Caco-2 (cell line): ENCODE measurements at regions not wholly inside any gene's neighbourhood (a gene's known extent, or its start where the extent isn't known, plus 50 kb on each side); places are given as distances from the start of the nearest gene placed in this dataset.

ENCODE experiments used
- BruUV-seq: library from RNA; stranded (reverse); fragments of 400-500 nt; replicated peaks from 2 replicates; lab custom pipeline; 2021; lab: Mats Ljungman, UMichigan
- CTCF ChIA-PET: fragments of 300-600 bp; sonication (Branson Sonifier 250); formaldehyde crosslinking; loops from one replicate; lab custom pipeline; 2022; ENCODE audit warnings: antibody characterized with exemption; lab: Charles Lee
- POLR2A ChIA-PET: fragments of 300-600 bp; sonication (Branson Sonifier 250); formaldehyde crosslinking; loops from one replicate; lab custom pipeline; 2022; ENCODE audit warnings: antibody characterized with exemption; lab: Charles Lee
- DNase-seq, 2 experiments: peaks; one replicate each; pipeline versions ENCODE4 v3.0.0 to v3.0.0-alpha.2; 2020 to 2022
- H3K27me3 ChIP-seq: replicated peaks from 2 replicates; pipeline ENCODE4 v1.6.0; 2011; ENCODE audit warnings: low read length; ENCODE audit not compliant: control insufficient read depth, insufficient read depth
- H3K36me3 ChIP-seq: 2 replicates; pipeline ENCODE4 v1.5.1; 2011; ENCODE audit warnings: low read length; ENCODE audit not compliant: control insufficient read depth, insufficient read depth
- H3K4me1 ChIP-seq: fragments of 250-450 bp; sonication (Bioruptor Pico); 2 replicates; pipeline ENCODE4 v1.5.1; 2020; ENCODE audit warnings: mild to moderate bottlenecking
- H3K4me3 ChIP-seq: 2 replicates; pipeline ENCODE4 v1.5.1; 2011; ENCODE audit warnings: low read depth, mild to moderate bottlenecking, control low read depth, low read length
- H3K9me3 ChIP-seq: fragments of 250-450 bp; sonication (Bioruptor Pico); 2 replicates; pipeline ENCODE4 v1.5.1; 2020; ENCODE audit warnings: mild to moderate bottlenecking, moderate library complexity
- H3K27ac Mint-ChIP-seq: one replicate; pipeline ENCODE4 v1.8.0; 2022; ENCODE audit warnings: mixed read lengths; ENCODE audit not compliant: unreplicated experiment
- H3K27me3 Mint-ChIP-seq: one replicate; pipeline ENCODE4 v1.8.0; 2022; ENCODE audit warnings: mixed read lengths; ENCODE audit not compliant: insufficient read depth, unreplicated experiment
- H3K36me3 Mint-ChIP-seq: one replicate; pipeline ENCODE4 v1.8.0; 2022; ENCODE audit warnings: mild to moderate bottlenecking, mixed read lengths; ENCODE audit not compliant: insufficient read depth, unreplicated experiment
- H3K4me1 Mint-ChIP-seq: one replicate; pipeline ENCODE4 v1.8.0; 2022; ENCODE audit warnings: low read depth, mixed read lengths; ENCODE audit not compliant: unreplicated experiment
- H3K4me3 Mint-ChIP-seq: one replicate; pipeline ENCODE4 v1.8.0; 2022; ENCODE audit warnings: mild to moderate bottlenecking, moderate library complexity, mixed read lengths; ENCODE audit not compliant: unreplicated experiment
- H3K9me3 Mint-ChIP-seq: one replicate; pipeline ENCODE4 v1.8.0; 2022; ENCODE audit warnings: mixed read lengths; ENCODE audit not compliant: unreplicated experiment
- CTCF ChIP-seq, 2 experiments: fragments of 200-600 bp in 1 of 2; IDR thresholded peaks; 1 replicate in 1 of 2; 2 replicates in 1 of 2; pipeline versions ENCODE4 v1.5.1 to v1.8.0; 2011 to 2022; ENCODE audit warnings: antibody characterized with exemption in 1 of 2, control low read depth in 1 of 2, inconsistent platforms in 1 of 2, low read depth in 1 of 2, low read length in 1 of 2, mild to moderate bottlenecking in 1 of 2, moderate library complexity in 1 of 2; ENCODE audit not compliant: insufficient read depth in 1 of 2, severe bottlenecking in 1 of 2, unreplicated experiment in 1 of 2
- intact Hi-C: fragments of 100-400 bp; cut with micrococcal nuclease; formaldehyde crosslinking; loops from one replicate; pipeline ENCODE4 v1.10.0; 2022; ENCODE audit not compliant: unreplicated experiment

- BruUV-seq, result no TSS peak
- H3K27me3 Mint-ChIP-seq, result peaks cover 6% of the 10 kb centered on the region
- intact Hi-C loops, result no loop called here
- H3K4me1 Mint-ChIP-seq, result no peaks in the 10 kb centered on the region
- H3K36me3 ChIP-seq, result no peaks in the 10 kb centered on the region
- no peak overlapping the region for H3K4me3 Mint-ChIP-seq
- 0 out of 2 replicates have a peak, but pooled peaks cover 4% of the 10 kb centered on the region for H3K4me1 ChIP-seq
- no peaks in the 10 kb centered on the region for H3K9me3 Mint-ChIP-seq
- no peaks in the 10 kb centered on the region for H3K27me3 ChIP-seq
- H3K4me3 ChIP-seq, result no peak overlapping the region
- POLR2A ChIA-PET, result no interaction called here
- no peaks in the 10 kb centered on the region for H3K36me3 Mint-ChIP-seq
- H3K27ac Mint-ChIP-seq, result no peak overlapping the region
- no peak for TF ChIP-seq CTCF (IDR thresholded peaks at IDR 0.05; ENCODE audit: insufficient read depth in 1 of 2, low read depth in 1 of 2, low read length in 1 of 2, severe bottlenecking in 1 of 2, unreplicated experiment in 1 of 2)
- no peak for DNase-seq
- CTCF ChIA-PET, result no interaction called here
- H3K9me3 ChIP-seq, result no peaks in the 10 kb centered on the region
Observed at GRCh38 chr12:11986165-11986564, 84.6 kb upstream of the BCL2L14 start.

DNA sequence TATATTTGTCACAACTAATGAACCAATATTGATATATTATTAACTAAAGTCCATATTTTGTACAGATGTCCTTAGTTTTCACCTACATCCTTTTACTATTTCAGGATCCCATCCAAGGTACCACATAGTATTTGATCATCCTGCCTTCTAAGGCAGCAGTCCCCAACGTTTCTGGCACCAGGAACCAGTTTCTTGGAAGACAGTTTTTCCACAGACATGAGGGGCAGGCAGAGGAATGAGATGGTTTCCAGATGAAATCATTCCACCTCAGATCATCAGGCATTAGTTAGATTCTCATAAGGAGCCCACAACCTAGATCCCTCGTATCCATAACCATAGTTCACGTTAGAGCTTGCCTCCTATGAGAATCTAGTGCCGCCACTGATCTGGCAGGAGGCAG, 82.8 kb upstream of the BCL2L14 start:
- H3K36me3 Mint-ChIP-seq, result no peaks in the 10 kb centered on the region
- H3K4me1 ChIP-seq, result 0 out of 2 replicates have a peak, but pooled peaks cover 4% of the 10 kb centered on the region
- ChIA-PET CTCF (no interaction called here), POLR2A (no interaction called here)
- H3K4me3 Mint-ChIP-seq, result no peak overlapping the region
- no peaks in the 10 kb centered on the region for H3K9me3 ChIP-seq
- no peaks in the 10 kb centered on the region for H3K36me3 ChIP-seq
- no peaks in the 10 kb centered on the region for H3K27me3 ChIP-seq
- H3K9me3 Mint-ChIP-seq, result no peaks in the 10 kb centered on the region
- no peaks in the 10 kb centered on the region for H3K4me1 Mint-ChIP-seq
- no TSS peak for BruUV-seq
- no peak overlapping the region for H3K4me3 ChIP-seq
- no peak for TF ChIP-seq CTCF (IDR thresholded peaks at IDR 0.05; ENCODE audit: insufficient read depth in 1 of 2, low read depth in 1 of 2, low read length in 1 of 2, severe bottlenecking in 1 of 2, unreplicated experiment in 1 of 2)
- no peak for DNase-seq
- peaks cover 6% of the 10 kb centered on the region for H3K27me3 Mint-ChIP-seq
- H3K27ac Mint-ChIP-seq, result no peak overlapping the region
- intact Hi-C loops, result no loop called here

- DNase-seq, result no peak
- no peak overlapping the region for H3K4me3 Mint-ChIP-seq
- no peaks in the 10 kb centered on the region for H3K9me3 Mint-ChIP-seq
- H3K4me3 ChIP-seq, result no peak overlapping the region
- ChIA-PET CTCF (interaction anchor here (0.6 kb wide), 1 partner anchor 20 kb away, joined by 5 read pairs; no protein-coding TSS in a partner anchor), POLR2A (no interaction called here)
- intact Hi-C loops, result no loop called here
- BruUV-seq, result no TSS peak
- H3K9me3 ChIP-seq, result no peaks in the 10 kb centered on the region
- H3K4me1 ChIP-seq, result no peaks in the 10 kb centered on the region
- peaks cover 2% of the 10 kb centered on the region for H3K27me3 Mint-ChIP-seq
- no peaks in the 10 kb centered on the region for H3K4me1 Mint-ChIP-seq
- TF ChIP-seq CTCF (IDR thresholded peaks at IDR 0.05; ENCODE audit: insufficient read depth in 1 of 2, low read depth in 1 of 2, low read length in 1 of 2, severe bottlenecking in 1 of 2, unreplicated experiment in 1 of 2), result no peak
- H3K27ac Mint-ChIP-seq, result no peak overlapping the region
- H3K27me3 ChIP-seq, result no peaks in the 10 kb centered on the region; the same call in 1 of the 2 replicates
- H3K36me3 ChIP-seq, result no peaks in the 10 kb centered on the region
- no peaks in the 10 kb centered on the region for H3K36me3 Mint-ChIP-seq
Observed at GRCh38 chr12:11991604-11992003, 79.1 kb upstream of the BCL2L14 start.
